ENCODE measurements at regions not wholly inside any gene's neighbourhood (a gene's known extent, or its start where the extent isn't known, plus 50 kb on each side); places are given as distances from the start of the nearest gene placed in this dataset.

DNA sequence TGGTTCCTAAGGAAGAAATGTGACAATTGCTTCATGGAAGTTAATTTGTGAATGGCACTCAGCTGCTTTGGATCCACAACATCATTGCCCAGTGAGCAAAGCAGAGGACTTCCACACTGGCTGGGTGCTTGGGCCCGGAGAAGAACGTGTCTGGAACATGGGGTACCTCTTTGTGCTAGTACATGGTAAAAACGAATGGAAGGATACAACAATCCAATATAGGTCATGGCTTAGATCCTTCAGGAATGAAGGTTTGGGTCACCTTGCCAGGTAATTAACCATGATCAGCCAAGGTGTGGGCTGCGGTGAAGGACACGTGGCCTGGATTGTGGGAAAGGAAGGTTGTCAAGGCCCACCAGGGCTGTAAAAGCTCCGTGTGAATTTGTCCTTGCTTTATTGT lies 245.9 kb upstream of the HS6ST1 start:
- no peak for DNase-seq (ENCODE audit: low read depth, low spot score)

DNA sequence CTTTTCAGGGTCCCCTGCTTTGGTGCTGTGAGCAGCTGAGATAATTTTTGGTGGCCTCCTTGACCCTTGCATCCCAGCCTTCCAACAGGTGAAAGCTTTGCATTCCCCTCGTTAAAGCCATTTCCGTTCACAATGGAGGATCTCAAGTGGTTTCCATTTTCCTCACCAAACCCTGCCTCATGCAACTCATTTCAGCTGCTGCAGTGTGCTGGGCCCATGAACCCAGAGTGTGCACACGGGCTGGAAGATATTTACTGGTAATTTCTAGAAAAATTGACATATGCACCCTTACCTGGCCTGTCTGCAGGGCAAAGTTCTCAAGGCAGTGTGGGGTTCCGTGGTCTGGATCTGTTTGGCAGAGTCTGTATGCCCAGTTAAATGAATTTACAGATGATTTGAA lies 246.8 kb upstream of the HS6ST1 start:
- no peak for DNase-seq (ENCODE audit: low read depth, low spot score)

DNA sequence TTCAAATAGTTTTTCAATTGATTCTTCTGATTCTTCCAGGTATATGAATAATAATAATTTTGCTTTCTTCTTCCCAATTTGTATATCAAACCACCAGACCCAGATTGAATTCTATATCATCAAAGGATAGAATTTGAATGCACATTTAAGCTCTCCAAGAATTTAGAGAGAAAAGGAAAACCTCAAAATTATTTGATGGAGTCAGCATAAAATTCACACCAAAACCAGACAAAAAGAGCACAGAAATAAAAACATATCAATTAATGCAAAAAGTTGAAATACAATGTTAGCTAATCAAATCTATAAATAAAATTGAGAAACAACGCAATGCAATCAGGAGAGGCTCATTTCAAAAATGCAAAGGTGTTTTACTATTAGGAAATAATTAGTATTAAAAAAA lies 248.0 kb upstream of the HS6ST1 start:
- no peak for DNase-seq (ENCODE audit: low read depth, low spot score)

DNA sequence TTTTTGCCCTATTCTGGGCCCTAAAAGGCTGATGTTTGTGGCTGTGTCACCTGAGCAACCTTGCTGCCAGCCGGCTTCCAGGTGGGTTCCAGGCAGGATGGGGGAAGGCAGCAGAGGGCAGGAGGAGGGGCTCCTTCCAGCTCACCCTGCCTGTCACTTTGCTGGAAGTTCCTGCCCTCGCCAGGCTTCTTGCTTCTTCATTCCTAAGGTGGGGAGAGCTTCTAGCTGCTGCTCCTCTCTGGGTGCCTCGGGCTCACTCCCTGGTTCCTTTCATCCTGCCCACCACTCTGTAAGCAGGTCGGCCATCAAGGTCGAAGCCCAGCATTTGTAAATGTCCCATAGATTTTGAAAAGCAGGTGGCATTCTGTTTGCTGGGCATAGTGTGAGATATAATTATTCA lies 249.4 kb upstream of the HS6ST1 start:
- no peak for DNase-seq (ENCODE audit: low read depth, low spot score)

DNA sequence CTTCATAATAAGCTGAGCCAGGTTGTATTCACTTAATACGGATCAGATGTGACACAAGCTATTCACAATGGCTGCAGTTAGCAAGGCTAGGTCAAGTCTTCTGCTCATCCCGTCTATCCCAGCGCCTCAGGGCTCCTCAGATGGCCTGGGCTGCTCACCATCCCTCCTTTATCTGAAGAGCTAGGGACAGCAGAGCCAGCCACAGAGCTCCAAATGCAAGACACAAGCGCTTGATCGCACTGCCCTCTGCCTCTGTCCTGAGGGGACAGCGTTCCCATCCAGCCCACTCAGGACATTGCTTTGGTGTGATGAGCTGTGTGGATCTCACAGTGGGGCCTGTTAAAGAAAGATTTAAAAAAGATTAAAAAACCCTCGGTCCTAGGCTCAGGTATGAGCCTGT lies 254.4 kb upstream of the HS6ST1 start:
- DNase-seq (ENCODE audit: low read depth, low spot score) = no peak

DNA sequence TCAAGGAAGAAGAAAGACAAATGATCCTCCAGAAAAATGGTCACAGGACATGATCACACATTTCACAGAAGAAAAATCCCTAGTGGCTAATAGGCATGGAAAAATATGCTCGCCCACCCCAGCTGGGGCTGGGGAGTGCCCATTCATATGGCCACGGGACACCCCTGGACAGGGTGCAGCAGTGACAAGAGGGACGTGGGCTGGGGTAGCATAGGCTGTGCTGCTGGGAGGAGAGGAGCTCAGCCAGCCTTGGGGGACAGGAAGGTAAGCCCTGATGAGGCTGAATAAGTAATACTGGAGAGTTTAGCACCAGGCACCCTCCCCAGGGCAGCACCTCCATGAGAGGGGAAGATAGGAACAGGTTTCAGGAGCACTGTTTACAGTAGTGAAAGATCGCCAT lies 254.9 kb upstream of the HS6ST1 start:
- DNase-seq (ENCODE audit: low read depth, low spot score) = no peak

DNA sequence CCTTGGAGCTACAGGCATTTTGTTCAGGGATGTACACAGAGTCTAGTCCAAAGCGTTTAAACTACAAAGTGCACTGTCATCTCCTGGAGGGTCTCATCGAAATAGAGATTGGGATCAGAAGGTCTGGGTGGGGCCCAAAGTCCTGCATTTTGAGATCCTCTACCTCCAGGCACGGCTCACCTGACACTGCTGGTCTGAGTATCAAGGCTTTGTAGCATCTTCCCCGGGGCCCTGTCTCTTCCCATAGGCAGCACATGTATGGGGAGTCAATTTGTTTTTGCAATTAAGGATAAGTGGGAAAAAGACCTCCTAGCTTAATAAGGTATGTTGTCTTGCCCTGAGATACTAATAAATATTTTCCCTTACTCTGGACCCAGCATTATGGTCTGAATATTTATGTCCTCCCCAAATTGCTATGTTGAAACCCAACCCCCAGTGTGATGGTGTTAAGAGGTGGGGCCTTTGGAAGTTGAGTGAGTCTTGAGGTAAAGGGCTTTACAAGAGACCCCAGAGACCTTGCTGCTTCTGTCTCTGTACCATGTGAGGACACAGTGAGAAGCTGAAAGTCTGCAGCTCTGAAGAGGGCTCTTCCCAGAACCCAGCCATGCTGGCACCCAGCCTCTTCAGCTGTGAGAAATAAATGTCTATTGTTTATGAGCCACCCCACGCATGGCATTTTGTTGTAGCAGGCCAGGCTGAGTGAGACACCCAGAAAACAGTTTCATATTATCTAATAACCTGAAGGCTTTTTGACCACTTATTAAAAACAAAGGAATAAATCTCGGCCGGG lies 258.7 kb upstream of the HS6ST1 start:
- no peak for DNase-seq (ENCODE audit: low read depth, low spot score)

DNA sequence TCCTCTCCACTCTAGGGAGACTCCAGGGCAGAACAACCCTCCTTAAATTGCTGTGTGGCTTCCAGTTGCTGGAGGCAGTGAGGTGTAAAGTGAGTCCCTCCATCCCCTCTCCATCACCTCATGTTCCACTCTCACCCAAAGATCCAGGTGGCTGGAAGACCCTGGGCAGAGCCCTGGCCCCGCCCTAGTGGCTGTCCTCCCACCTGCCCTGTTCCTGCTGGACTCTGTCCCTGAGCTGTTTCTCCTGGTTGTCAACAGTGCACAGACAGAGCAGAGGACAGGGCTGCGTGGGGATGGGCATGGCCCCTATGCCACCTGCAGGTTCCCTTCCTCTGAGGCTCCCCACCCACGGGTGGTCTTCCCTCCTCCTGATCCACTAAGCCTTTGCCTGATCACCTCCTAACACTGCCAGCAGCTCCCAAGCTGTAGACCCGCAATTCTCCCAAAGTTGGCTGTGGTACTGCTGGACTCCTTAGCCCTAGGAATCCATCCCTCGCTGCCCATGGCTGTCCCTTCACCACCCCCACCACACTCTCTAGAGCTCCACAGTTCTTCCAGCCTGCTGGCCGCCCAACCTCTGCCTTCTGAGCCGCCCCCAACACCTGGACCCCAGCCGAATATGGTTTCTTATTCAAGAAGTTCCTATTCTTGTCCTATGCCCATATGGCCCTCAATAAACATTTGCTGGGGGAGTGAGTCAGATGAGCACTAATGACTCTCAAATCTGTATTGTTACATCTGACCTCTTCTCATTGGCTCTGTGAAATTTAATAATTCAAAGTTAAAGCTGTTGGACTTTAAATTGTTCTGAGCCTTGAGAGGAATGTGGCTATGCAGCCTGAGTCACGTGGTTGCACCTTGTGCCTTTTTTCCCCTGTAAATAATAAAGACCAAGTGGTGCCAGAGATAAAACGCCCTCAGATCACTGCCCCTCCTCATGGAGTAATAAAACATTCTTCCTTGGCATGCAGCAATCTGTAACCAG lies 260.0 kb upstream of the HS6ST1 start:
- no peak for DNase-seq (ENCODE audit: low read depth, low spot score)

DNA sequence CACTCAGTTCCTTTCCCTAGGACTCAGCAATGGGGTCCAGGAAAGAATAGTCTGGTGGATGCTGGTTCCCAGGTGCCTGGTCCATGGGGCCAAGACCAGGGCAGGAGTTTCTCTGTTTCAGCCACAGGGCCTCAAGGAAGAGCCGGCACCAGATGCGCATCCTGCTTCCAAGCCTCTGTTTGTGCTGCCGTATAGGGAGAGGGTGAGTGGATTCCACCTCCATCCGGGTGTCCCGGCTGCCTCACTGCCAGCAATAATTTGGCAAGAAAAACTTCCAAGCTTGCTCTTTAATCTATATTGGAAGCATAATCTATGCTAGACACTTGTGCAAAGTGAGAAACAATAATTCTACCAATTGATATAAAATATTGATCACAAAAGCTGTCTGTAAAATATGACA lies 261.2 kb upstream of the HS6ST1 start:
- no peak for DNase-seq (ENCODE audit: low read depth, low spot score)

DNA sequence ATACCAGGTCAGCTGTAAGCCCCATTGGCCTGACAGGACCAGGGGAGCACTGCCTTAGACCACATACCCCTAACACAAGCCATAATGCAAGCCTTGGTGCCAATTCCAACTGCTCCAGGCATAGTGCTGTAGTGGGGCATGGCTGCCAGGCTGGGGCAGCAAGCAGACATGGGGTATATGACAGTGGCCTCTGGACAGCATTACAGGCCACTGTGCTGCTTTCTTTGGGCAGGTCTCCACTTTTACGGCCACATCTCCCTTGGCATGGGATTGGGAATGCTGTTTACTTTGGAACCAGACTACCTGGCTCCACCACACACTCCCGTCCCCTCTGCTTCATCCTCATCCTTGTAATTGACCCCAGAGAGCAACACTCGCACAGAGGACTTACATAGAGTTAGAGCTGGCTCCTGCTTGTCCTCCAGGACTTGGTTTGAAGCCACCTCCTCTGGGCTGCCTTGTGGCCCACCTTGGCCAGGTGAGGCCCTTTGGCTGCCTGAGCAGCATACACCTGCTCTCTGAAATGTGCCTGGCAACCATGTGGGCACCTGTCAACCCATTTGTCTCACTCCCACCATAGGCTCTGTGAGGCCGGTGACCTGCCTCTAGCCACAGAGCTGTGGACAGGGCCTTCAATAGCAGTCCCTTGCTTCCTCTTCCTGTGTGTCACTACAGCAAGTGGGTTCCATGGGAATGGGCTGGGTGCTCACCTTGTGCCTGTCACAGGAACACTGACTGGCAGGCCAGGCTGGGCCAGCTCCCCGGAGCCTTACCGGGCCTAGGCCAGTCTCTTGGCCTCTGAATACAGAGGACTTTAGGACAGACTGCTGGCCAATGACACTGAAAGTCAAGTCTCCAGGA lies 262.6 kb upstream of the HS6ST1 start:
- DNase-seq (ENCODE audit: low read depth, low spot score) = no peak

DNA sequence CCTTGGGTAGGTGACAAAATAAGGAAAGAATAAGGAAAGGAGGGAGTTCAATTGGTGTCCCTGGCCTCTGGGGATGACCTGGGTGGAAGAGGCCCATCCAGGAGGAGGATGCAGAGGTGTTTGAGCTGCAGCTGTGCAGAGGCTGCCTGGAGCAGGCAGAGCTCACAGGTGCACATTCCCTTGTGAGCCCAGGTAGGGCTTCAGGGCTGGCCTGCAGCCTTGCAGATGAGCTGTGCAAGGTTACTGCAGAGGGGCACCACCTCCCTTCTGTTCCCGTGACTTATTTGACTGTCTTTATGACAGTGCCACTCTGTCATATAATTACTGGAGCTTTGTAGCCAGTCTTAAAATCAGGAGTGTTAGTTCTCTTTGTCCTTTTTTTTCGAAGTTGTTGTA lies 263.2 kb upstream of the HS6ST1 start:
- DNase-seq (ENCODE audit: low read depth, low spot score) = no peak

DNA sequence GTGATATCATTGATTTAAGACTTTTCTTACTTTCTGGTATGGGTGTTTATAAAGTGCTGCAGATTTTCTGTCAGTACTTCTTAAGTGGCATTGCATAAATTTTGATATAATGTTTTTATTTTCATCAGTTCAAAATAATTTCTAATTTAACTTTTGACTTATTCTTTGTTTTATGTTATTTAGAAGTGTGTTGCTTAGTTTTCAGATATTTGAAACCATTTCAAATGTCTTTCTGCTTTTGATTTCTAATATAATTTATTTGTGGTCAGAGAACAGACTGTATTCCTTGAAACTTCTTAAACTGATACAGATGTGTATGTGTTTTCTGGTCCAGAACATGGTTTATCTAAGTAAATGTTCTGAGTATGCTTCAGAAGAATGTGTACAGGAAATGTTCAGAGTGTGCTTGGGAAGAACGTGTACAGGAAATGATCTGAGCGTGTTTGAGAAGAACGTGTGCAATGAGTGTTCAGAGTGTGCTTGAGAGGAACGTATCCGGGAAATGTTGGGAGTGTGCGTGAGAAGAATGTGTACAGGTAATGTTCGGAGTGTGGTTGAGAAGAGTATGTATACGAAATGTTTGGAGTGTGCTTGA lies 265.7 kb upstream of the HS6ST1 start:
- peak; percentile 53 for DNase-seq (ENCODE audit: low read depth, low spot score)

DNA sequence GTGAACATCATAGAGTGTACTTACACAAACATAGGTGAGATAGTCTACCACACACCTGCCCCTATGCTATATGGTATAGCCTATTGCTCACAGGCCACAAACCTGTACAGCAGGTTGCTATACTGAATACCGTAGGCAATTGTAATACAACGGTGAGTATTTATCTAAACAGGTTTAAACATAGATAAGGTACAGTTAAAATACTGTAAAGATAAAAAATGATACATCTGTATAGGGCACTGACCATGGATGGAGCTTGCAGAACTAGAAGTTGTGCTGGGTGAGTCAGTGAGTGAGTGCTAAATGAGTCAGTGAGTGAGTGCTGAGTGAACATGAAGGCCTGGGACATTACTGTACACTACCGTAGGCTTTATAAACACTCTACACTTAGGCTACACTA lies 267.0 kb upstream of the HS6ST1 start:
- DNase-seq (ENCODE audit: low read depth, low spot score) = no peak

DNA sequence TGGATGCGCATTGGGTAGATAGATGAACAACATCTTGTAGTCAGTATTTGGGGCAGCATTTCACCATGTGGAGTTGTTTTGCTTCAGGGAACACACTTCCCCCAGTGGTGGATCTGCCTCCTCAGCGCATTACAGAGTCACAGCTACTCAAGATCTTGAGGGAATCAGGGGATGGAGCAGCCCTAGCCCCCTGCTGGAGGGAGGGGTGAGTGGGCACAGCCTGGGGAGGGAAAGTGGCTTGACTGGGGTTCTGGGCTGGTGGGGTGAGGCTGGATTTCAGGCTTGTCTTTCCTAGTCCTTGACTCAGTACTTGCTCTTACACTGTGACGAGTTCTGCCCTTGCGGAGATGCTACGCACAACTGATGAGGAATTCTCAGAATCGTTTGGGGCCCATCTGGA lies 271.0 kb upstream of the HS6ST1 start:
- no peak for DNase-seq (ENCODE audit: low read depth, low spot score)

DNA sequence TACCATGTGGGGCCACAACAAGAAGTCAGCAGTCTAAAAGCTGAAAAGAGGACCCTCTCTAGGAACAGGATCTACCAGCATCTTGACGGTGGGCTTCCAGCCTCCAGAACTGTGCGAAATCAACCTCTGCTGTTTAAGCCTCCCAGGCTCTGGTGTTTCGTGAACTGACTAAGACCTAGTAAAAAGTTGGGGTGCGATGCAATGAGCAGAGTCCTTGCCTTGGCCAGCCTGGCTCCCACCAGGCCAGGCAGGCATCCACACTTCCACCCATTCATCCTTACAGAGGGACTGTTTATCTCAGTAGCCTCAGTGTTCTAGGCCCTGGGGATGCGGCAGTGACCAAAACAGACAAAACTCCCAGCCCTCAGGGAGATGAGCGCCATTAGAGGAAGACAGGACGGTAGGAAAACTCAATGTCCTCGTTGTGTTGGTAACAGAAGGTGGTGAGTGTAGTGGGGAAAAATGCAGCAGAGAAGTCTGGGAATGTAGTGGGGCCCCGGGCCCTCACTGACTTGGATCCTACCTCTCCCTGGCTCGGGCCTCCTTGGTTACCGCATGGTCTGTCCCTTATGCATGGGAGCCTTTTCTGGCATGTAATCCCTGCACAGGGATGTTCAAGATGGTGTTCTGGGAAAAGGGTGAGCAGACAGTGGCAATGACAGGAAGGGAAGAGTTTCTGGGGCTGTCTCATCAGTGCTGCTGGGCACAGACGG lies 271.8 kb upstream of the HS6ST1 start:
- no peak for DNase-seq (ENCODE audit: low read depth, low spot score)

DNA sequence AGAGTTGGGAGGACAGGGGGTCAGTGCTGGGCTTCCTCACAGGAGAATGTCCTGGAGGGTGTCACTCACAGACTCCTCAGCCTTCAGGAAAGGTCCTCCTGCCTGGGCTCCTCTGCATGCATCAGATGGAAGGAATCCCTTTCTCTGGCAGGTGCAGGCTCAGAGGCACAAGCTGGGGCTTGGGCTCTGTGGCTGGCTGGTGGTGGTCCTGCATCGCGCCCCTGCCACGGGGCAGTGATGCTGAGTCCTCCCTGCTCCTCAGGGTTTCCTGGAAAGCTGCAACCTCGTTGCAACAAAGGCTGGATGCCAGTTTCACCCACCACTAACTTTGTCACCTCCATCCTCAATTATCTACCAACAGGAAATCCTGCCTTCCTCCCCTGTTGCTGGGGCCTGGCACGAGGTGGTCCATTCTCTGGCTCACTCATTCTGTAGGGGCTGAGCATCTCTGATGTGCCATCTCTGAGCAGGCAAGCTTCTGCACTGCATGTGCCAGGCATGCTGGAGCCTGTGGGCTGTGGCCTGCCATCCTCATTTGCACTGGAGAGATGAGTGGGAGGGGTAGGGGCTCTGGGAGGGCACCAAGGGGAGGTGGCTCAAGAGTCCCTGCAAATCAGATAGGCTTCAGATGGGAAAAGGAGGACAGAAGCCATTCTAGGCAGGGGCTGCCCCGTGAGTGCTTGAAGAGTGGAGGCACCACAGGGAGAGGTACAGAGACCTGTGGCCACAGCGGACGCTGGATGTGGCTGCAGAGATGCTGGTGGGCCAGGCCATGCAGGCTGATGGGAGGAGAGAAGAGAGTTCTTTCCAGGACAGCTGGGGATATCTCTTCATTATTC lies 272.6 kb upstream of the HS6ST1 start:
- no peak for DNase-seq (ENCODE audit: low read depth, low spot score)

DNA sequence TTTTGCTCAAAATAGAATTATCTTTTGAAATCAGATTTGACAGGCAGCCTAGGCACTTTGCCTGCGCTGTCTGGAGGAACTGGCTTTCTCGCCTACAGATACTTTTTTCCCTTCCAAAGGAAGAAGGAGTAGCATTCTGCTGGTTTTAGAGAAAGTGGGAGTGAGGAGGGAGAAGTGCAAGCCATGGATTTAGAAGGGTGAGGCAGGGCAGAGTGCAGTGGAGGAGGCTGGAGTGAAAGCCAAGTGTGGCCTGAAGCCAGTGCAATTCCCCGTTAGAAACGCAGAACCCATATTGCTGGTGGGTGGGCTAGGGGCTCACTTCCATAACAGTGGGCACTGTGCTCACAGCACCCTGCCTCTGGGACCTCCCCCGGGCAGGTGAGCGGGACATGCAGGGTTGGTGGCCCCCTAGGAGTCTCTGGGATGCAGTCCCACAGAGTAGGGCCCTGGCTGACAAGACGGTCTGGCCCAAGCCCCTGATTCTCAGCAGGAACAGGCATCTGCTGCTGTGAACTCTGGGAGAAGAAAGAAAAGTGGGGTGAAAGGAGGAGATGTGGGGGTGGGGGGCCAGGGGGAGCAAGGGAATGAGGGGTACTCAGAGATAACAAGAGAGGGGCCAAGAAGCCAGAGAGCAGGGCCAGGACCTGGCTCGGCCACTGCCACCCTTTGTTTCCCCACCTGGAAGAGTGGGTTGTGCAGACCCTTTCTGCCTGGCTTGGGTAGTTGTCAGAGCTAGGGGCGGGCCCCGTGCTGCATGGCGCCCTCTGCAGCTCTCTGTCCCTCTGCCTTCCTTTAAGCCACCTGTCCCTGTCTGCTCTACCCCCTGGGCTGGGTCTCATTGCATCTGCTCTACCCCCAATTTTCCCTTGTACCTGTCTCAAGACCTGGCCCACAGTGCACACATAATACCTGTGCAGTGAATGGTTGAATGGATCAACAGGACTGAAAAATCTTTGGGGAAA lies 273.5 kb upstream of the HS6ST1 start:
- no peak for DNase-seq (ENCODE audit: low read depth, low spot score)

DNA sequence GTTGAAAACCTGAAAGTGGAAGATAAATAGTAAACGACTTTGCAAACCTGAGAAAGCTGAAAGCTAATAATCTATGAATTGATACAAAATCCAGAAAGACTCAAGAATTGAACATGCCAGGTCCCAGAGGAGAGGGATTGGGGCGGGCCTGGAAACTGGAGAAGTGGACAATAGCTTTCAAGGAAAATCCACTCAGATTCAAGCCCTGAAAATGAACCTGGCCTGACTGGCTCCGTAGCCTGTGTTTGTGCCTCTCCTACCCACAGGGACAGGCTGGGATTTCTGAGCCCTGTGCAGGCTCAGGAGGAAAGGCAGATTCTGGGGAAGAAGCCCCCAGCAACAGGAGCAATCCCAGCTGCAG lies 274.8 kb upstream of the HS6ST1 start:
- no peak for DNase-seq (ENCODE audit: low read depth, low spot score)
